ENCODE measurements at regions not wholly inside any gene's neighbourhood (a gene's known extent, or its start where the extent isn't known, plus 50 kb on each side); places are given as distances from the start of the nearest gene placed in this dataset.

DNA sequence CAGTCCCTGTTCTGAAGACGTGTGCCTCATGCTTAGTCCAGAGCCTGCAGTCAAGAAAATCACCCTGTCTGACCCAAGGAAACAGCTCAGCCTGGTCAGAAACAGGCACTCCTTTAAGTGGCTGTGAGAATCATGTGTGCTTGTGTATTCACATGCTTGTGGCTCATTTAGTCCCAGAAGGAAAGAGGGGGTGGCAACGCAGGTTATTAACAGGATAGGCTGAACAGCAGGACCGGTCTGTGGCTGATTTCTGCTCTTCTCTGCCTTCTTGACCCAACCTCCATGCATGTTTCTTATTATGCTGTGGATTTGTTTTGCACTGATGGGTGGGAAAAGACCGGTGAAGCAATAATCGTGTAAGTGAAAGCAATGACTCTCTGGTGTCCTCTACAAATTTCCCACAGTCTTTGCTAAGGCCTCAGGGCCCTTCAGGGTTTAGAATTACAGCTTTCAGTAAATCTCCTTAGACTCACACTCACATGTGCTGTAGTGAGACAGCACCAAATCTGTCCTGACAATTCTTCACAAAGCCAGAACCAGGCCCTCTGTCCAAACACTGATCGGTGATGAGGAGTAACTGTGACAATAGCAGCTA, 288.1 kb downstream of the ETS1 start:
- DNase-seq (ENCODE audit: low read depth): no peak

DNA sequence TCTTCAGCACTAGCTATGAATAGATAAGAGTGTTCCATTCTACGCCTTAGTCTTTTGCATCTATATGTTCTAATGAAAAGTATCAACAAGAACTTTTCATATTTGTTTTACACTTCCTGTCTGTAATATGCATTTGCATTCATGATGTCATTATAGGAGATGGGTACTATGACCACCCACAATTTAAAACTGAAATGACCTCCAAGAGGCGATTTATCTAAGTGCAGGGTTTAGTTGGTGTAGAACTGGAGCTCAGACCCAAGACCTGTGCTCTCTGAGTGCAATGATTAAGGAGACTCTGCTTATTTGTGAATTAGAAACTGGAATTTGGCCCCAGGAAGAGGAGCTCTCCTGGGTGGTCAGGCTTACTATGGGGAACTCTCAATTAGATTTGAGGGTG, 289.1 kb downstream of the ETS1 start:
- DNase-seq (ENCODE audit: low read depth): no peak

DNA sequence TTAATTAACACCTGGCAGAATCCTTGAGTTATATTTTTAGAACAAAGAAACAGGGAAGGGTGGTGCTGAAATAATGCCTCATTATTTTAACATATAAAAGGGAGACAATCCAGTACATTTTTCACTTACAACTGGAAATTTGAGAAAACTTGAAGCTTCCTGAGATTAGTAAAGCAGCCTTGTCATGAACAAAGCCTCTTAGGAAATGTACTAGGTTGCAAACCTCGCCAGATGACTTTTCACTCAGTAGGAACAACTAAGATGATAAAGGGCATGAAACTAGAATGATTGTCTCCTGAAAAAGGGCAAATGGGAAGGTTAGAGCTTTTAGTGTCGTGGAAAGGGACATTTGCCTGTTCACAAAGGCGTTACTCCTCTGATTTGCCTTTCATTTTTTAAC, 289.6 kb downstream of the ETS1 start:
- DNase-seq (ENCODE audit: low read depth): no peak

DNA sequence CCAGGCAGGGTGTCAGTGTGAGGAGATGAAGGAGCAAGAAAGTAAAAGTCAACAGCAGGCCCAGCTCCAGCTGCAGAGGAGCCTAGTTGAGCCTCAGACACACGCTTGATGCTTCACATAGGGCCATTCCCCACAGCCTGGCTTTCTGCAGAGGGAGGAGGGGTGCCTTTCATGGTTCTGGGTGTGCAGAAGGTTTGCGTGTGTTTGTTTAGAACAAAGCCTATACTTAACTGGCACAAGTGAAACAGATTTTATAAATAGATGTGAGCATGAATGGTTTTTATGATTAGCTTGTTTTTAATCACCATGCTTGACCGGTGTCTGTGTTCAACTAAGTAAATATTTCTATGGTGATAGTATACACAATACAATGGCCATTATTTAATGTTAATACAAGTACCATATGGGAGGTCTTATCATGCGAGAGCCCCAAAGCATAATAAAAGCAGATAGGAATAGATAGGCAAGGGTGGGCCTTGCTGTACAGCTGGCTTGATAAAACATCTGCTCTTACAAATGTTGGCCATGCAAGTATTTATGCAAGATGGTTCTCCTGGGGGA, 290.2 kb downstream of the ETS1 start:
- no peak for DNase-seq (ENCODE audit: low read depth)

DNA sequence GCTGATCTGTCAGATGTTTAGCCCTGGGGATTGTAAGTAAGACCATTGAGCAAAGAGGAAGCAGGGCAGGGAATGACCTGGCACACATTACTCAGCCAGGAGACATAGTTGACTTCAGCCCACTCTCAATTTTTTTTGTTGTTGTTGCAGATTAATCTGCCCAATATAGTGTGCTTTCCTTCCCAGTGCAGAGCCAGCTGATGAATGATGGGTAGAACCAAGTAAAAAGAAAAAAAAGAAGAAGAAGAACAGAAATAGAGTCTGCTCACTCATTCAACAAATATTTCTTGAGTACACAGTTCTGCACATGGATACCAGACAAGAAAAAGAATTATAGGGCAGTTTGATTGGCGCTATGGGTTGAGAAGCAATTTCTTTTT, 292.7 kb downstream of the ETS1 start:
- DNase-seq (ENCODE audit: low read depth): no peak

DNA sequence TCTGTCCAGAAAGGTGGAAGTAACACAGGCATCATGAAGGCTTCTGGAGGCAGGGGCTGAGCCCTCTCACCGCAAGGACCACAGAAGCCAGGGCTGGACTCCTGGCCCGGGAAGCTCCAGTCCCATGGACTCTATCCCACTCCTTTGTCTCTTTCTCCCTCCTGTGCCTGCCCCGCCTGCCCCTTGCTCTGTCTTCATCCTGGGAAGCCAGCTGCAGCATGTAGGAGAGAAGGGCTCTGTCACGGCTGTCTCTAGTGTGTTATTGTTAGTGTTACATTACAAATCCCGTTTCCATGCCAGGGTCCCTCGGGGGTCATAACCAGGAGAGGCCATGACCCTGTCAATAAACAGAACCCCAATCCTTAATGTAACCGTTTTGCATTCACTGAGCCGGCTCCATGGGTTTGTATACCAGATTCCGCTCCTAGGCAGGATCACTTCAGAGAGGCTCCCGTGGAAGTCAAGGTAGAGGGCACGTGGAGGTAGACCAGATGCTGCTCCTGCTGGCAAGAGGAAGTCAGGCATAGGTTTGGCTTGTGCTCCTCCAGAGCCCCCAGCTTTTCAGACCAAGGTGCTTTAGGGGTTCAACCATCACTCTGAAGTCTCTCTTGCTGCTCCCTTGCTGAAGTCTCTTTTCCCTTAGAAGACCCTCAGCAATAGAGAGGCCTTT, 293.2 kb downstream of the ETS1 start:
- no peak for DNase-seq (ENCODE audit: low read depth)

DNA sequence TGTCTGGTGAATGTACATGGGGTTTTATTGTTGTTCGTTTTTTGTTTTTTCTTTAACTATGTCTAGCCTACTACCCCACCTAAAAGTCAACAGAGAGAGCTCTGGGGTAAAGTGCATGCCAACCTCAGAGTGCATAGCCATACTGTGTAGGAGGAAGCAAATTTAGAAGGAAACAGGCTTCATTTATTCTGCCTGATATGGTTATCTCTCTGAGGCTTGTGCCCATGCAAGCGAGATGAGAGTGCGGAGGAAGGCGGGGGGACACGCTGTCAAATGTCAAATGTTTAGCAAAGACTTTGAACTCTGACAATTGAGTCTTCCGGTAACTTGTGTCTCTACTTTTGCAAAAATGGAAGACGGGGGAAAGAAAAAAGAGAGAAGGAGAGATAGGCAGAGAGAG, 295.5 kb downstream of the ETS1 start:
- peak; percentile 48 for DNase-seq (ENCODE audit: low read depth)

DNA sequence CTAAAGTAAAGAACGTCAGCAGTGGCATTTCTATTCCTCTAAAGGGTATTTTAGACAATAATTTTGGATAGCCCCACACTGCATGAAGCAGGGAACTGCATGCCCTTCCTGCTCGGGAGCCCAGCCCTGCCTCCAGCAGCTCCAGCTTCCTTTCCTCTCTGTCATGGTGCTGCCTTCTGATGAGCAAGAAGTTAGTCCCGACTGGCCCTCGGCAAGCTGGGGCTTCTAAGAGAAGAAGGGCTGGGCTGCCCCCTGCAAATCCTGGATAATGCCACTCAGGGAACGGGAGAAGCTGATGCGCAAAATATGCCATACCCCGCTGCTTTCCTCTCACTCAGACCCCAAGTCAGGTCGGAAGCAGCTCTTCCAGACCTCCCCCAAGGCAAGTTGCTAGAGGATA, 296.4 kb downstream of the ETS1 start:
- no peak for DNase-seq (ENCODE audit: low read depth)

DNA sequence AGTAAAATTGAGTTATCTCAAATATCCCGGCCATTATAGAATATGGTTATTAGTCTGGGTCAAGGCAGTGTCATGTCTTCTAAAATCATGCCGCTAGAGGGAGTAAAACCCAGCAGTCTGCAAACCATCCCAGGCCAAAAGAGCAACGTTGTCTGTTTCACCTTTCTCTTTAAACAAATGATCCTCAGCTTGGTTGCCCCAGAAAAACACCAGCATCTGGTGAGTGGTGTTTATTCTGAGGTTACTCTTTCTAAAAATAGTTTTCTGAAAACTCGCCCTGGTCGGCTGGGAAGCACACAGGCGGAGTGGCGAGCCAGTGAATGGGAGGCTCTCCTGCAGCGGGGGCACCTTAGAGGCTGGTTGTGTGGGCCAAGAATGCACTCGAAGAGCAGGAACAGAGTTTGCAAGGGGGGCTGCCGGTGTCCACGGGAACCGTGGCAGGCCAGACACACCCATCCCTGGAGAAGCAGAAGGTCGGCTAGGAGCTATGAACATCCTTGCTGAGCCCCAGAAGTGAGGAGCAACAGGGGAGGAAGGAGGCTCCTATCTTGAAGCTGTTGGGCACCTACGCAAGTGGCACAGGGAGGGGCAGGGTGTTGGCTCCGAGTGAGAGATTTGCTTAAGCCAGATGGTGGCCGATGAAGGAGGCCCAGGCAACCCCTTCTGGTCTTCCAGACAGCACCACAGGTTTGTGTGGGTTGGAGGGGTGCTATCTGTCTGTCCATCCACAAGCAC, 297.1 kb downstream of the ETS1 start:
- peak; percentile 35 for DNase-seq (ENCODE audit: low read depth)

DNA sequence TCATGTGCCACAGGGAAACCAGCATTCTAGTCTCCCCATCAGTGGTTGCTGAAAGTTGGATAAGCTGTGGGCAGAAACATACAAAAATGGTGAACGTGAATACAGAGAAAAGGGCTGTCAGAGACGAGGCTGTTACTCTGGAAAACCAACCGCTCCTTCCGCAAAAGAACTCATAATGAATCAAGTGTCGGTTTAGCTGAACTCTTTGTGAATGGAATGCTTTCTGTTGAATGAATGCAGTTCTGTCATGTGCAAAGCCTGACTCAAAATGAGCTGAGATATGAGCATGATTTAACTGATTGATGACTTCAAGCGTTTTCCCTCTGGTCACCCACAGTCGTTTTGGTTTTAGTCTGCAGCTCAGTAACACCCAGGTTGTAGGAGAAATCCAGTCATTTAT, 298.3 kb downstream of the ETS1 start:
- DNase-seq (ENCODE audit: low read depth): no peak

DNA sequence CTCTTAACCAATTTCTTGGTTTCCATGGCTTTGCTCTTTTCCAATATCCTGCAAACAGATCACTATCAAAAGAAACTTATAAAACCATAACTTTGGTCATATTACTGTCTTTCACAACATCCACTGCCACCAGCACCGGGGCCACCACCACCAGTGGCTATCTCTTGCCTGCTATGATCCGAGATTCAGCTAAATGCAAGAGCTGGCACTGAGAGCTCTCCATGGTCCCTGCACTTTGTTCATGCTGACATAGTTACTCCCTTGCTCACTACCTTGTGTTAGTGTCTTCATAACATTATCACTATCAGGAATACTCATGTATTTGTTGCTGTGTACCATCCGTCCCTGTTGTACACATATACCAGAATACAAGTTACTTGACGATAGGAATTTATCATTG, 299.0 kb downstream of the ETS1 start:
- DNase-seq (ENCODE audit: low read depth): no peak

DNA sequence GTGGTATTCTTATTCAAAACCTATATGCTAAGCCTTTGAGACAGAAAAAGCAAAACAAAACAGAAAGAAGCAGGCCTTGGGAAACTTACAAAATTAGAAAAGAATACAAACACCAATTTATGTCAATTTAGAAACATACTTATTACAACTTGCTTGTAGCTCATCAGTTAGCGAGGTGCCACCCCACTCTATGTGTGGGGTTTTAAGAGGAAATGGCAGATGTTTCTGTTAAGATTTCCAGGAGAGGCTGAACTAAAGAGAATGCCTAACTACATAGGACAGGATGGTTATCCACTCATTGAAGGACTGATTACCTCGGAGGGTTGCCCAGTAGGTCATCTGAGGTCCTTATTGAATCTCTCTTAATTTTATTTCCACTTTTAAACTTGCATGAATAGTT, 302.0 kb downstream of the ETS1 start:
- DNase-seq (ENCODE audit: low read depth): no peak

DNA sequence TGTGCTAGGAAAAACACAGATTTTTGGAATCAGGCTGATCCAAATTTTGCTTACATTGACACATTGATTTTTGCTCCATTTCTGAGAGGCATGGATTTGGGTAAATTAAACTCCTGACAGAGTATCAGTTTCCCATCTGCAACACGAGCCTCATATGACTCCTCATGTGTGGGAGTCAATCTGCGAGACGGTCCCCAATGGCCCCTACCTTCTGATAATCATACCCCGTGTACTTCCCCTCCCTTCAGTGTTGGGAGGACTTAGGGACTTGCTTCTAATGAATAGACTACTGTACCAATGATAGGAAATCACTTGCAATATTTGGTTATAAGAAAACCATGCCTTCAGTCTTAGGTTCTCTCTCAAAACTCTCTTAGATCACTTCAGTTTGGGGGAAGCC, 302.7 kb downstream of the ETS1 start:
- DNase-seq (ENCODE audit: low read depth): no peak

DNA sequence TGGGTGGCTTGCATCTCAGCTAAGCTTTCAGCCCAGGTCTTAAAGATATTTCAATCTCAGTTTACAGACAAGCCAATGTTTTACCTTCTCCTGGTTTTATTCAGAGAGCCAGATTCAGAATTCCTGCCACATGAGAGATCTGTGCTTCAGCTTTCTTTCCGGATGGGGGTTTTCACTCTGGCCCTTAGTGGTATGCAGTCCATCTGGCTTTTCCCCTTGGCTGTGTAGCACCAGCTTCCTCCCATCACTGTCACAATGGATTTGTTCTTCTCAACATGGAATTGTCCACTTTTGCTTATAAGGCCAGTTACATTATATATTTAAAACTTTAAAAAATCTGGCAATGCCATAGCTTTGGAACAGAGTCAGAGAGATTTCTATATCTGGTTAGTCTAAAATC, 303.9 kb downstream of the ETS1 start:
- DNase-seq (ENCODE audit: low read depth): no peak

DNA sequence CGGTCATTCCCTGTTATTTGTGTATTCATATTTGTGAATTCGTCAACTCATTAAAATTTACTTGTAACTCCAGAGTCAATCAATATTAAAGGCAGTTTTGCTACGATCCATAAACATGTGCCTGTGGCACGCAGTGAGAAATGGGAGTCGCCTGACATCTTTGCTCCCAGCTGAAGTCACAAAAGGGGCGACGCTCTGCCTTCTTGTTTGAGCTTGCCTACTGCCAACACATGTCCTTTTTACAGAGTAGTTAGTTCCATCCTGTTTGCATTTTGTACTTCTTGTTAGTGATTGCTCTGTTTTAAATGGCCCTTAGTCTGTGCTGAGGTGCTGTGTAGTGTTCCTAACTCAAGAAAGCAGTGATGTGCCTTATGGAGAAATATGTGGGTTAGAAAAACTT, 305.3 kb downstream of the ETS1 start:
- DNase-seq (ENCODE audit: low read depth): no peak

DNA sequence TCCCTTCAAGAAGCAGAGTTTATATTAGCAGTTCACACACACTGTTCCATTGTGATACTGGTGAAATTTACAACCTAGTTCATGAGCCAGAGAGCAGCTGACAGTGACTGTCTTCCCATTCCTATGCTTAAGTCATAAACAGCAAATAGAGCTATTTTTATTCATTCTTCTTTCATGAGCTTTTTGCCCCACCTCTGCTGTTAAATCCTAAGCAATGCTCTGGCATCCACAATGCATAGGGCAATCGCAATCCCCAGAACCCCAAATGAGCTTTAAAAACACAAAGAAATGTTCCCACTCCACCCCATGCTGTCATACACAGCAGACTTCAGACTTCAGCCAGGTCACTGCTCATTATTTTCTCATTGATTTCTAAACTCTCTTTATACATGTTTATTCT, 307.5 kb downstream of the ETS1 start:
- no peak for DNase-seq (ENCODE audit: low read depth)

DNA sequence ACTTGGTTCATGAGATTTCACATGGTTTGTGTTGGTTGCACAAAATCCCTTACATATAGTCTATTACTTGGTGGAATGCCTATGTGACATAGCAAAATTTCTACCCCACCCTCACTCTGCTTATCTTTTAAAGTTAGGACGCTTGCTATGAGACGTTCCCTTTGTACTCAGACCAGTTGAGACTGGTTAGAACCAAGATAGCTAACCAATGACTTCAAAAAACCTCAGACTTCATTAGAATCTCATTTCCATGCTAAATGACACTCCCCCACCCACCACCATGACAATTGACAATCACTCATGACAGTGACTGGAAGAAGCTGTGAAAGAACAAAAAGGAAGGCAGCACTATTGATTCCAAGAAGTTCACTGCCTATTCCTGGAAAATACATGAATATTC, 313.6 kb downstream of the ETS1 start:
- DNase-seq (ENCODE audit: low read depth): no peak

DNA sequence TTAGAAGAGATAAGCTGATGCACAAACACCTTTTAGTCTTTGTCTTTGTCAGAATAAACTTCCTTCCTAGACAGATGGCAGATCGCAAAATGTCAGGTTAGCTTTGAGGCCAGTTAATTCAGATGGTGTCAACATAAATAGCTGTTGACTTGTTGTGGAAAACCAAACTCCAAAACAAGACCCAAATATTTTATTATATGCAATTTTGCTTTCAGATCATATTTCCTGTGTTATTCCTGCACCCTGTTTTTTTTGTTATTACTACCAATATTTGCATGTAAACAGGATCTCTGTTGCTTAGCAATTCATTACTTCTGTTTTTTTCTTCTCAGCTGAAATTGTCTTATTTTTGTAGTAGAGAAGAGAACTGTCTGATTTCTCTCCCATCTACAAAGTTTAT, 316.0 kb downstream of the ETS1 start:
- no peak for DNase-seq (ENCODE audit: low read depth)

DNA sequence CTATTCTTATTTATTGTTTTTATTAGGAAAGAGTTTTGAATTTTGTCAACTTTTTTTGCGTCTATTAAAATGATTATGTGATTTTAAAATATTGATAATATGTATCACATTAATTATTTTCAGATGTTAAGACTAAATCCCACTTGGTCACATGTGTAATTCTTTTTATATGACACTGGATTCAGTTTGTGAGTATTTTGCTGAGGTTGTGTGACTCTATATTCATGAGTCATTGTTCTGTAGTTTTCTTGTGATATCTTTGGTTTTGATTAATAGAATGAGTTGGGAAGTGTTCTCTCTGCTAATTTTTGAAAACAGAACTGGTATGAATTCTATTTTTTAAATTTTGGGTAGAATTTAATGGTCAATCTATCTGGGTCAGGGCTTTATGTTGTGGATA, 317.9 kb downstream of the ETS1 start:
- DNase-seq (ENCODE audit: low read depth): no peak

DNA sequence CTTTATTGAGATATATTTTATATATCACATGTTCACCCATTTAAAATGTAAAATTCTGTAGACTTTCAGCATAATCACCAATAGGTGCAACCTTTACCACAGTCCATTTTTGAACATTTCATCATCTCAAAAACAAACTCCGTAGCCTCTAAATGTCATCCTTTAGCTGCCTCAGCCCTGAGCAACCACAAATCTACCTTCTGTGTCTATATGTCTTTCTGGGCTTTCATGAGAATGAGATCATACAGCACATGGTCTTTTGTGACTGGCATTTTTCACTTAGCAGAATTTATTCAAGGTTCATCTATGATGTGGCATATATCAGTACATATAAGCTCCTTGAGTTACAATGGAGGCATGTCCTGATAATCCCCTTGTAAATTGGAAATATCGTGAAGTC, 320.5 kb downstream of the ETS1 start:
- DNase-seq (ENCODE audit: low read depth): no peak

DNA sequence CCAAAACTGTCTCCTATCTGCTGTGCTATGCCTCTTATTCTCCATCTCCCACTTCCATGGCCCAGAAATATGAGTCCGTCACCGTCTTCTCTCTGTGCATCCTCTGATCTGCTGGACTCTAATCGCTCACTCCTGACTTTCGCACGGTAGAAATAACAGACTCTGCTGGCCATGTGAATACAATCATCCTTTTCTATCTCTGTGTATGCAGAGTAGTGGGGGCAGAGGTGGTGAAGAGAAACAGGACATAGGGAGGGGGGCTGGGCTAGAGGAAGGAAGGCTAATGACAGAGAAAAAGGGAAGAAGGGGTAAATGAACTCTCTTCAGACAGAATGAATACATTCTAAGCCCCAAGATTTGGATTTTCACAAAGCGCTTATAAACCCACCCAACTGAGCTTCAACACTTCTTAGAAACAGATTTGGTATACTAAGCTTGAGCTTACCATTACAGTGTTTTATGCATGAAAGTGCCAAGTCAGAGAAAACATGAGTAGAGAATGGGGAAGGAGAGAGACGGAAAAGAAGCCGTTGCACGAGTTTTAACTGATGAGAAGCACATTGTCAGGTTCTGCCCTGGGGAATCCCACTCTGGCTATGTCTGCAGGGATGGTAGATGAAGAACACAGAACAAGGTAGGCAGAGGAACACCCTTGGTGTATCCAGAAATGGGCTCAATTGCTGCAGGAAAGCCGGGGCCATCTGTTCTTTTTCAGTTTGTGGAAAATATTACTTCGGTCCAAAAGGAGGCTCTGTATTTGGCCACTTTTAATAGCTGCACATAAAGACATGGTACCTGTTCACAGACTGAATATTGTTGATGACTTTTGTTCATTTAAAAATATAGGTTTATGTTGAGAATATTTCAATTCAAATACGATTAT, 324.7 kb downstream of the ETS1 start:
- no peak for DNase-seq (ENCODE audit: low read depth)

DNA sequence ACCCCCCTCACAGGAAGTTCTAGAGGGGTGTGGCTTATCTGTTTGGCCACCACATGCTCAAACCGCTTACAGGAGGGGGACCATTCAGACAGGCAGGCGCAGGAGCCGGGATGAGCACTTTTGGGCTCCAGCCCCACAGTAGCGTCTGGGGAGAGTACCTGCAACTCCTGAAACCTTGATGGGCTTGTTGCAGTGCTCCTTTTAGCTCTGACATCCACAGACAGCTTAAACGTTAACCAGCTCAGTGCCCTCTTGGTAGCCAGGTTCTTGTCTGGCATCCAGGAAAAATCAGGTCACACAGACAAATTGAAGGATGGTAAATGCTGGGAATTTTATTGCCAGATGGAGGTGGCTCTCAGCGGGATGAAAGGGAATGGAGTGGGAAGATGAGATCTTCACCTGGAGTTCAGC, 326.3 kb downstream of the ETS1 start:
- DNase-seq (ENCODE audit: low read depth): no peak

All from activated T-cell treated with anti-CD3 and anti-CD28 coated beads for 1 hour (primary cell).